Mononuclear cell (primary cell): ENCODE measurements at regions not wholly inside any gene's neighbourhood (a gene's known extent, or its start where the extent isn't known, plus 50 kb on each side); places are given as distances from the start of the nearest gene placed in this dataset.

ENCODE experiments used
- H3K27me3 ChIP-seq: 2 replicates; pipeline ENCODE4 v1.6.0; 2011; ENCODE audit warnings: low read length, control low read depth; ENCODE audit not compliant: insufficient read depth
- H3K4me1 ChIP-seq: 2 replicates; pipeline ENCODE4 v1.5.1; 2011; ENCODE audit warnings: mild to moderate bottlenecking, low read length, control low read depth; ENCODE audit not compliant: insufficient read depth
- H3K4me3 ChIP-seq: 2 replicates; pipeline ENCODE4 v1.5.1; 2011; ENCODE audit warnings: mild to moderate bottlenecking, low read length, moderate library complexity
- H3K9me3 ChIP-seq: 2 replicates; pipeline ENCODE4 v1.5.1; 2011; ENCODE audit warnings: low read depth, mild to moderate bottlenecking, control low read depth, low read length

DNA sequence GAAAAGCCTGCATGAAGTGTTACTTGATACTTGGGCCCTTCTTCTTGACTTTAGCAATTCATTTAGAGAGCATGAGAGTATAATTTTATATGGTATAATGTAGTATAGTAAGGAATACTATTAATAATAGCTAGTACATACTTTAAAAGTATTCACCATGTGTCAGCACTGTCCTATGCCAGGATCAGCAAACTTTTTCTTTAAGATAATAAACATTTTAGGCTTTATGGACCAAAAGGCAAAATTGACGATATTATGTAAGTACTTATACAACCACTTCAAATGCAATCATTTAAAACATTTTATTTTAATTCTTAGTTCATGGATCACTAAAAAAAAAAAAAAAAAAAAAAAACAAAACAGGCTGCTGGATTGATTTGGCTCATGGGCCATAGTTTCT, 163.9 kb downstream of the IBTK start:
- Histone ChIP-seq H3K9me3 (no peaks in the 10 kb centered on the region), H3K4me3 (no peak overlapping the region), H3K27me3 (no peaks in the 10 kb centered on the region), H3K4me1 (no peaks in the 10 kb centered on the region)

DNA sequence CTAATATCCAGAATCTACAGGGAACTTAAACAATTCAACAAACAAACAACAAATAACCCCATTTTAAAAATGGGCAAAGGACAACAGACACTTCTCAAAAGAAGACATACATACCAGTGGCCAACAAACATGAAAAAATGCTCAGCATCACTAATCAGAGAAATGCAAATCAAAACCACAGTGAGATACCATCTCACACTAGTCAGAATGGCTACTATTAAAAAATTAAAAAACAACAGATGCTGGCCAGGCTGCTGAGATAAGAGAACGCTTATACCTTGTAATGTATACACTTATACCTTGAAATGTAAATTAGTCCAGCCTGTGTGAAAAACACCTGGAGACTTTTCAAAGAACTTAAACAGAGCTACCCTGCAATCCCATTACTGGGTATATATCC, 166.8 kb downstream of the IBTK start:
- Histone ChIP-seq H3K4me3 (no peak overlapping the region), H3K9me3 (no peaks in the 10 kb centered on the region), H3K27me3 (no peaks in the 10 kb centered on the region), H3K4me1 (no peaks in the 10 kb centered on the region)

DNA sequence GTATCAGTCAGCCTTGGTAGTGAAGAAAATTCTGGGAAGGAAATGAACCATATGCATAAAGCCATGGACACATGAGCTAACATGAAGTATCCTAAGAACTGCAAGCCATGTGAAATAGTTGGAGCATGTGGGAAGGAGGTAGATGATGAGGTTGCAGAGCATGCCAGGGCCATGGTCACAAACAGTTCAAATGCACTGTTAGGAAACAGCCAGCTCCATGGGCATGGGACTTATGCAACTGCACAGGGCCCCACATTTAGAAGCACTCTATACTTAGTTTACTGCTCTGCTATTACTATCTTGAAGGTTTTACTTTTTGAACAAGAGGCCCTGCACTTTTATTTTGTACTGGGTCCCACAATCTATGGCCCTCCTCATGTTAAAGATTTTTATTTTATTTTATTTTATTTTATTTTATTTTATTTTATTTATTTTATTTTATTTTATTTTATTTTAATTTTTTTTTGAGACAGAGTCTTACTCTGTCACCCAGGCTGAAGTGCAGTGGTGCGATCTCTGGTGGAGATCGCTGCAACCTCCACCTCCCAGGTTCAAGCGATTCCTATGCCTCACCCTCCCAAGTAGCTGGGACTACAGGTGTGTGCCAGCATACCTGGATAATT, 169.1 kb downstream of the IBTK start:
- H3K27me3 ChIP-seq, result no peaks in the 10 kb centered on the region
- no peaks in the 10 kb centered on the region for H3K4me1 ChIP-seq
- H3K9me3 ChIP-seq, result no peaks in the 10 kb centered on the region

DNA sequence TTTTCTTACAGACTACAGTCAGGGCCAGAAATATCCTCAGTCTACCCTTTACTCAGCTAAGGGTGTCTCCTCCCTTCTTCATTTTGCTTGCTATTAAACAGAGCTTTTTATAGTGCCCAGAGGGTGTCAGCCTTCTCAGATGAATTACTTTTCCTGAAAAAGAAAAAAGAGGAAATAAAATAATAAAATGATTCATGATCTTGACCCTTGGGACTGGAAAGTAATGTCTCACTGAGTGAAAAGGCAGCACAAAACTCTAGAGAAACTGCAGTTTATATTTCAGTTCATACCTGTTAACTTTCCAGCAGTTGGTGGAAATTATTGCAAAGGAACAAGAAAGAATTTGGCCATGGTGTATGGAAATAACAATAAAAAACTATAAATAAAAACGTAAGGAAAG, 170.6 kb downstream of the IBTK start:
- no peaks in the 10 kb centered on the region for H3K4me1 ChIP-seq
- no peak overlapping the region for H3K4me3 ChIP-seq
- no peaks in the 10 kb centered on the region for H3K9me3 ChIP-seq
- no peaks in the 10 kb centered on the region for H3K27me3 ChIP-seq

More for the DNA sequence above, 169.1 kb downstream of the IBTK start:
- no peak overlapping the region for H3K4me3 ChIP-seq

DNA sequence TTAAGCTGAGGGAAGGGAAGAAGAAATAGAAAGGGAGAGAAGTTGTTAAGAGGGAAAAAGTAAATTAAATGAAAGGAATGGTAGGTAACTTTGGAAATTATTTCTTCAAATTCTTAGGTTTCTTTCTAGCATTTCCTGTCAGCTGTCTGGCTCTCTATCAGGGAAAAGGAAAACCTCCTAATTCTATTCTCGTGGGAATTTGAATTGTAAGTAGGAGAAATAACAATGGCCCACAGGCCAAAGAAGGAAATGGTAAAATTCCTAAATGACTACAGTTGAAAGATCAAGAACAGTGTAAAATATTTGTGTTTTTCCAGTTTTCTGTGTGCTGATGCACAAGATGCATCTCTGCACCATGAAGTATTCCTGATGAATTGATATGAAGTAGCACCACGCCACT, 173.0 kb downstream of the IBTK start:
- Histone ChIP-seq H3K4me1 (no peaks in the 10 kb centered on the region), H3K9me3 (no peaks in the 10 kb centered on the region), H3K4me3 (no peak overlapping the region), H3K27me3 (no peaks in the 10 kb centered on the region)

DNA sequence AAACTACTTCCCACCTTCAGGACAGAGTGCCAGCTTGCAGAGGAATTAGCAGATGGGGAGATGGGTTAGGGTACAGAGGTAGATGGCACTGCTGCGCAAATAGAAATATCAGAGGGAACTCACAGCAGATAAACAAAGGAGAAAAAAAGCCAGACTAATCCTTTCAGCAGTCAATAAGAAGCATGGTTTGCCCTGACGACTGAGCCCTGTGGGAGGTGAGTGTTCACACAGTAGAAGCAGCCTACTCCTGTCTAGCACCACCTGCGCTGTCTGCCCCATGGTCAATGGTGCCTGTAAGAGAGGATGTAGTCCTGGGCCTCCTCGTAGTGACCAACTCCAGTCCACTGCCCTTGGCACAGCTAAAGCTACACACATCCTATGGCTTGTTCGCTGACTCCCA, 174.1 kb downstream of the IBTK start:
- Histone ChIP-seq H3K27me3 (no peaks in the 10 kb centered on the region), H3K9me3 (no peaks in the 10 kb centered on the region), H3K4me1 (no peaks in the 10 kb centered on the region), H3K4me3 (no peak overlapping the region)

DNA sequence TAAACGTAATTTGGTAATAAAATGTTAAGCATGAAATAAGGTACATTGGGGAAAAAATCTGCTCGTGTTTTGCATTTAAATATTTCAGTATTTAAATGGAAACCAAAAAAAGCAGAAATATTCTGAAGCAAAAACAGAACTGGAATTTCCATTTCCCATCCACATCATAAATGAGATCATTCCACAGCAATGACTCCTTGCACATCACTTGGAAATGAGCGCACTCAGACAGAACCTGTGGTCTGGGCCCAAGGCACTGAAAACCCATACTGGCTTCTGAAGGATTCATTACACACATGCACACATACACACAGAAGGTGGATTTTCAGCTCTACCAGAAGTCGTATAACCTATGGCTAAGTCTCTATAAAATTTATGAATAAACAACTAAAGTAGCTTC, 174.8 kb downstream of the IBTK start:
- Histone ChIP-seq H3K27me3 (no peaks in the 10 kb centered on the region), H3K9me3 (no peaks in the 10 kb centered on the region), H3K4me3 (no peak overlapping the region), H3K4me1 (no peaks in the 10 kb centered on the region)

DNA sequence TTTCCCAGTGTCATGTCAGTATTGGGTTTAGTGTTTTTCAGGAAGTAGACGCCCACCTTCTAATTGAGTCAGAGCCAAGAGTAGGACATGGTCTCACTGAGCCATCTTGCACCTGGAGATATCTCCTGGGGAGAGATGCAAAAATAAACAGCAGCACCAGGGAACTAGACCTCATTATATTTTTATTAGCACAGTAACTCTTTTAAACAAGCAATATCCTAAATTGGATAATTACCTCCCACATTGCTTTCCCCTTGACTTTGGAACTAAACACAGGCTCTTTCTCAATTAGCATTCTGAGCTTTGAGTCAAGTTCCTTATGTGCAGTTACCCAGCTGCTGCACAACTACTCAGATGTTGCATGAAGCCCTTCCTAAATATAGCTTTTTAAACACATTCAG, 175.4 kb downstream of the IBTK start:
- Histone ChIP-seq H3K4me3 (no peak overlapping the region), H3K4me1 (no peaks in the 10 kb centered on the region), H3K27me3 (no peaks in the 10 kb centered on the region), H3K9me3 (no peaks in the 10 kb centered on the region)

DNA sequence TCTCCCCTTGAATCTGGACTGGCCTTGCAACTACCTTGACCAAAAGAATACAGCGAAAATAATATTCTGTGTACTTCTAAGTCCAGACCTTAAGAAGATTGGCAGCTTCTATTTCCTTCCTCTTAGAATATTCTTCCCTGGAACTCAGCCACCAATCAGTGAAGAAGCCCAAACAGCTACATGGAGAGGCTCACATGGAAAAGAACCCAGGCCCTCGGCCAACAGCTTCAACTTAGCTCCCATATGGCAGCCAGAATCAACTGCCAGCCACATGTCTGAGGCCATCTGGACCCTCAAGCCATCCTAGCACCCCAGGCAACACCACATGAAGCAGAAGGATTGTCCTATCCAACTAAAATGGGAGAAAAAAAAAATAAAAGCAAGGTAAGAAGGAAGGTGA, 178.8 kb downstream of the IBTK start:
- Histone ChIP-seq H3K27me3 (no peaks in the 10 kb centered on the region), H3K4me3 (no peak overlapping the region), H3K4me1 (no peaks in the 10 kb centered on the region), H3K9me3 (no peaks in the 10 kb centered on the region)

DNA sequence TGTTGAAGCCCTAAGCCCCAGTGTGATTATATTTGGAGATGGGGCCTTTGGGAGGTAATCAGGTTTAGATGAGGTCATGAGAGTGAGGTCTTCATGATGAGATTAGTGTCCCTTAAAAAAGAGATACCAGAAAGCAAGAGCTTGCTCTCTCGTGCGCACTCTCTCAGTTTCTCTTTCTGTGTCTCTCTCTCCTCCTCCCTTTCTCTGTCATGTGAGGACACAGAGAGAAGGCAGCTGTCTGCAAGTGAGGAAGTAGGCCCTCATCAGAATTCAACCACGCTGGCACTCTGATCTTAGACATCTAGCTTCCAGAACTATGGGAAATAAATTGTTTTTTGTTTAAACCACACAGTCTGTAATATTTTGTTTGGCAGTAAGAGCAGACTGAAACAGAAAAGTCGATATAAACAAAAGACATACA, 180.5 kb downstream of the IBTK start:
- Histone ChIP-seq H3K27me3 (no peaks in the 10 kb centered on the region), H3K4me3 (no peak overlapping the region), H3K4me1 (no peaks in the 10 kb centered on the region), H3K9me3 (no peaks in the 10 kb centered on the region)

DNA sequence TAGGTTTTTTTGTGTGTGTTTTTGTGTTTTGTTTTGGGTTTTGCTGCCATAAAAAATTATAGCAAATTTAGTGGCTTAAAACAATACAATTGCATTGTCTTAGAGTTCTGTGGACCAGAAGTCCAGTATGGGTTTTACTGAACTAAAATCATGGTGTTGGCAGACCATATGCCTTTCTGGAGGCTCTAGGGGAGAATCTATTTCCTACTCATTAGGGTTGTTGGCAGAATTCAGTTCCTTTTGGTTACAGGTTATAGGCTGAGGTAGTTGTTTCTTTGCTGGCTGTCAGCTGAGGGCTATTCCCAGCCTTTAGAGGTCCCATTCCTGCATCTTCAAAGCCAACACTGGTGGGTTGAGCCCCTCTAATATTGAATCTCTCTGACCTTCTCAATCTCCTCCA, 181.3 kb downstream of the IBTK start:
- Histone ChIP-seq H3K4me3 (no peak overlapping the region), H3K9me3 (no peaks in the 10 kb centered on the region), H3K4me1 (no peaks in the 10 kb centered on the region), H3K27me3 (no peaks in the 10 kb centered on the region)

DNA sequence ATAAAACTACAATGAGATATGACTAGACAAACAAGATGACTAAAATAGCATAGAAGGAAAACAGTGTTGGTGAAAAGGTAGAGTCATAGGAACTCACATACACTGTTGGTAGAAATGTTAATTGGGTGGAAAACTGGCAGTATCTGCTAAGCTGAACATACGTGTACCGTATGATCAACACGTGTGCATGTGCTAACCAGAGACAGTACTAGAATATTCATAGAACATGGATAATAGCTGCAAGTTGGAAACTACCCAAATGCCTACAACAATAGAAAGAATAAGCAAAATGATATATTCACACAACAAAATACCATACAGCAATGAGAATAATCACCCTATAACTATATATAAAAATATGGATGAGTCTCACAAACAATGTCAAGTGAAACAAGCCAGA, 184.0 kb downstream of the IBTK start:
- no peaks in the 10 kb centered on the region for H3K4me1 ChIP-seq
- no peak overlapping the region for H3K4me3 ChIP-seq
- H3K9me3 ChIP-seq, result no peaks in the 10 kb centered on the region
- H3K27me3 ChIP-seq, result no peaks in the 10 kb centered on the region

DNA sequence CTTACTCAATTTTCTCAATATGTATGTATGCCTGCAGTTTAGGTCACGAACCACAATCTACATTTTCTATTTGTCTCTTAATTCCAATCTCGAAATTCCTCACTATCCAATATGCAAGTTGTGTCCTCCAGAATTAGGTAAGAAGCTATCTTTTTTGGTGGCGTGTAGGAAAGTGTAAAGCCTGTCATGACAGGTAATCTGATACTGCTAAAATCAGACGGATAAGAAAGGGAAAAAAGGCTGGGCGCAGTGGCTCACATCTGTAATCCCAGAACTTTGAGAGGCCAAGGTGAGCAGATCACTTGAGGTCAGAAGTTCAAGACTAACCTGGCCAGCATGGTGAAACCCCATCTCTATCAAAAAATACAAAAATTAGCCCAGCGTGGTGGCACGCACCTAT, 185.3 kb downstream of the IBTK start:
- Histone ChIP-seq H3K4me3 (no peak overlapping the region), H3K27me3 (no peaks in the 10 kb centered on the region), H3K9me3 (no peaks in the 10 kb centered on the region), H3K4me1 (no peaks in the 10 kb centered on the region)

DNA sequence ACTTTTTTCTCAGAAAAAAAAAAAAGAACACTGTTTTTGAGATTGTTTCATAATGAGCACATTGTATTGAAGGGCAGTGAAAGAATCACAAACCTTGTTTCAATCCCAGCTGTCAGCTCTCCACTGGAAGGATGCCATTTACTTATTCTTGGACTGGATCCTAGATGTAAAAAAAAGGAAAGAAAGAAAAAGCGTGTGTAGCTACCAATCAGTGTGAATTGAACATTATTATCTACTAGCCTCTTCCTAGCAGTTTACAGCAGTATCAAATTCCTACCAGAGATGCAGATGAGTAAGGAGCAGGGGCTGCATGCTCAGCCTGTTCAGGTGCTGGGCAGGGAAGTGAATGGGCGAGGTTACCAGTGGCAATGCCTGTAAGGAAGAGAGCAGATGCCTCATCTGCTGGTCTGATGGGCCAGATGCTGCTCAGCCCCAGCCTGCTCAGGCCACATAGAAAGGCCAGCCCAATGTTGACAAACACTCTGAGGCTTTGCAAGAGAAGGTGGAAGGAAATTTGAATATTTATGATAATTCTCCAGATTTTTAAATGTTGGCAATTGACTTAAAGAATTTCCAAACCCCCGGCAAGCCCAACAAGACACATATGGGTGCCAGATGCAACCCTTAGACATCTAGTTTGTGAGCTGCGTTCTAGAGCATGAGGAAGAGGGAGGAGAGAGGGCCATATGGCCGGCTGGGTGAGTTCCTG, 189.5 kb downstream of the IBTK start:
- no peaks in the 10 kb centered on the region for H3K4me1 ChIP-seq

DNA sequence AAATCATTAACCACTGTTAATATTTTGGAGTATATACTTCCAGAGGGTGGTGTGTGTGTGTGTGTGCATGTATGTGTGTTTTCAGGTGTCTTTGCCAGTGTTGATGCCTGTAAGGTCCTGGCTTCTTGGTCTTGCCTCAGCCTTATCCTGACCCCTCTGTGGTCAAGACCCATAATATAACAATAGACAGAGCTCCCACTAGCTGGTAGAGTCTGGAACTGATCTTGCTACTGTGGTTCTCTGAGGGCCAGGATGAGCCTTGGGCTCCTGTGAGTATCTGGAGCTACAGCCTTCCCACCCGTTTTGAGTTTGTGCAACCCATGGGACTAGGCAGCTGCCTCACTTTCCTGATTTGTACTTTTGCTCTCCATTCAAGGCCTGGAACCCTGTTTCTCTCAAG, 191.0 kb downstream of the IBTK start:
- H3K4me1 ChIP-seq, result no peaks in the 10 kb centered on the region
- no peaks in the 10 kb centered on the region for H3K9me3 ChIP-seq
- H3K27me3 ChIP-seq, result no peaks in the 10 kb centered on the region
- H3K4me3 ChIP-seq, result no peak overlapping the region

More for the DNA sequence above, 189.5 kb downstream of the IBTK start:
- no peaks in the 10 kb centered on the region for H3K27me3 ChIP-seq
- no peaks in the 10 kb centered on the region for H3K9me3 ChIP-seq
- no peak overlapping the region for H3K4me3 ChIP-seq
